HG02588 (cell line): ENCODE measurements at regions not wholly inside any gene's neighbourhood (a gene's known extent, or its start where the extent isn't known, plus 50 kb on each side); places are given as distances from the start of the nearest gene placed in this dataset.

Experiments
- ATAC-seq: cut with Tn5 transposase; IDR thresholded peaks from one replicate; pipeline ENCODE4 v1.9.1; 2021; ENCODE audit warnings: mild to moderate bottlenecking, moderate library complexity; ENCODE audit not compliant: unreplicated experiment

DNA sequence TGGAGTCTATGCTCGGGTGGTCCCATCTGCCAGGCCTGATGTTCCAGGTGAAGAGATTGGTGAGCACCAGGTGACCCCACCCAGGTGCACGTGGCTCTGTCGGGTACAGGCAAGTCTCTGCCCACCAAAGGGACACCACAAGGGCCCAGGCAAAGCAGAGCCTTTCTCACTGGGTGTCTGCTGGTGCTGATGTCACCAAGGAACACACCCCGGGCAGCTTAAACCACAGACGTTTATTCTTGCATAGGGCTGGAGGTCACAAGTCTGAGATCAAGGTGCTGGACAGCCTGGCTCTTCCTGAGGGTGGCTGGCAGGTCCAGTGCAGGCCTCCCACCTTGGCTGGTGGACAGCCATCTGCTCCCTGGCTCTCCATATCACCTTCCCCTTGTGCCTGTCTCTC lies 100.7 kb upstream of the CD93 start:
- ATAC-seq: no peak

DNA sequence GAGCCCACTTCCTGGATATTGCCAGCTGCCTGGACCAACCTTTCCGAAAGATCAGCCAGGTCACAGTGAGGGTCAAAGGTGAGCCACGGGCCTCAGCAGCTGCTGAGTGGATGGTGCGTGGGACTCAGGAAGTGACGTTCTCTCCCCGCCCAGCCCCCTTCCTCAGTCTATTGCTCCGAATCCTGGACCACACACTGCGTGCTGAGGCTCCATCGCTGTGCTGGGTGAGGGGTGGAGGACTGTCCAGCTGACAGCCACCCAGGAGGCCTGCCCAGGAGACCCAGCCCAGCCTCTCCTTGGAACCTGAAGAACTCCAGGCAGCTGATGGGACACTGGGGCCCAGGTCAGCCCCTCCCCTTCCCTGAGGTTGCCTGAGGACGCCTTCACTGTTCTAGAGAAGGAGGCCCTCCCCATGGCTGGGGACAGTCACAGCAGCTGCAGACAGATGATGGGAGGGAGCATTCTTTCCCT lies 94.4 kb upstream of the CD93 start:
- ATAC-seq: no peak

DNA sequence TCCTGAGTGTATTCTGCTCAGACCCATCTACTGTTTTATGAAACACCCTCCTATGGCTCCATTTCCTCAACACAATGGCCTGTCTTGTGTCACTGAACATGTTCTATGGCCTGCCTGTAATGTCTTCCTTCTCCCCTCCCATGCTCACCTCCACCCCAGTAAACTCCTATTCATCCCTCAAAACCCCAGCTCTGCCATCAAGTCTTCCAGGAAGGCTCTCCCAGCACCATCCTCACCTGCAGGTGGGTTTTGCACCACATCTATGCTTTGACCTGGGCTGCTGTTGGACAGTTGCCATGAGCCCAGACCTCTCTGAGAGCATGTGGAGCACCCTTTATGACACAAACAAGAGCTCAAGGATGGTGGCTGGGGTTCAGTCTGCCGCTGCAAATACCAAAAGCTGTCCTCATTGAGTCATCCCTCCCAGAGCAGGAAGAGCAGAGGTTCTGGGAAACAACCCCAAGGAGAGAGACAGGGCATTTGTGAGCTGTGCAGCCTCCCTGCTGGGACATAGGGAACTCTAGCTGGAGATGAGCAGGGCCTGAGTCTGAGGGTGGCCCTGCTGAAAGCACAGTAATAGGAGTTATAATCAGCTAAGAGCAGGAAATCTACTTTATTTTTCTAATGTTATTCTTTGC lies 93.8 kb upstream of the CD93 start:
- ATAC-seq: no peak

DNA sequence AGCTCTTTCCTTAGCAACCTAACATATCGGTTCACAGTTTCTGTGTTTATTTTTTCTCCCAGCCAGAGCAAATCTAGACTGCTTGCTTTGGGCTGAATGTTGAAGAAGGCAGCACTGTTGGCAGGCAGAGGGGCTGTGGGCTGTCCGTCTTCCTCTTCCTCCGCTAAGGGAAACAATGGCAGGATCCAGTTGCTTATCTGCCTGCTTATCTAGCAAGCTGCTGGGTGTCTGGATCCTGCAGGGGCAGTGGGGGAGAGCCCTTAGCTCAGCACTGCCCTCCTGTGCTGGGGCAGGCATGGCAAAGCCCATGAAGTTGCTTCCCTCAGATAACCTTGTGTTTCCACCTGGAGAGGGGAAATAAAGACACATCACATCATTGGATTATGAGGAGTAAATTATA lies 92.7 kb upstream of the CD93 start:
- no peak for ATAC-seq

DNA sequence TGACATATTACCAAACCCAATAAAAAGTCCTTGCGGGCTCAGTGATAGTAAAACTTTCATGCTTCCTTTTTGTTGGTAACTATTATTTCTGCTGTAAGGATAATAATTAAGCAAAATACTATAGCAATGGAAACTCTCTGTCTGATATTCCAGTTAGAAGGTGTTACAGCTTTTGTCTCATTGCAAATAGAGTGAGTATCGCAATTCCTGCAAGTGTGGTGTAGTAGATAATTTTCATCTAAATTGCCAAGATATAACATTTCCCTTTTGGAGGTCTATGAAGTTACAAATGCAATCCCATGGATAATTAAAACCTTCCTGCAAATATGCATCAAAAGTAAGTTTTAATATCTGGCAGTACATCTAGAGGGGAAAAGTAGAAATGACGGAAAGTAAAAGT lies 88.7 kb upstream of the CD93 start:
- no peak for ATAC-seq

DNA sequence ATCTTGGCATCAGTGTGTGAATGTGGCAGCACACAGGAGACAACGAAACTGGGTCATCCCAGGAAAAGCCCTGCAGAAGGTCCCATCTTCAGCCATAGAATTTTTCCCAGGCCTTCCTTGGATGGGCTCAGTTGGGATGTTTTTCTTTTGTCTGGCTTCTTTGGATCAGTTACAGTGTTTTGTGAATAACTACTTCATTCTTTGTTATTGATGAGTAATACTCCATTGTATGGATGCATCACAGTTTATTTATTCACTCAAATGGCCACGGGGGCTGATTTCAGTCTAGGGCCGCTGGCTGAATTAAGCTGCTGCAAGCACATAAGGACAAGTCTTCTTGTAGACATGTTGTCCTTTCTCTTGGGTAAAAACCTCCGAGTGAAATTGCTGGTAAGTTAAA lies 81.3 kb upstream of the CD93 start:
- ATAC-seq: no peak

DNA sequence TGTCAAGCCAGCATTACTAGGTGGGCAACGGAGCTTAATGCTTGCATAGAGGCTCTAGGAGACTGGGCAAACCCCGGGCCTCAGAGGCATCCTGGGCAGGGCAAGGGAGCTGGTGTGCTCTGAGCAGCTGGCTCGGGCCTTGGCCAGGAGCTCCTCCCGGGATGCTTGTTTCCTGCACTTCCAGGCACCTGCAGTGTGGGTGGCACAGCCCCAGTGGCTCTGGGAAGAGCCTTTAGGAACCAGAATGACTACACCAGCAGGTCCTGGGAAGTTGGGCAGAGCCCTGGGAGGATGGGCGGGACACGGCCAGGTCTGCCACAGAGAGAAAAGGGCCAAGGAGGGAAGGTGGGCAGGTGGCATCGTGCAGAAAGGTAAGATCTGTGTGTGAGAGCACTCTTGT lies 80.4 kb upstream of the CD93 start:
- ATAC-seq: no peak

DNA sequence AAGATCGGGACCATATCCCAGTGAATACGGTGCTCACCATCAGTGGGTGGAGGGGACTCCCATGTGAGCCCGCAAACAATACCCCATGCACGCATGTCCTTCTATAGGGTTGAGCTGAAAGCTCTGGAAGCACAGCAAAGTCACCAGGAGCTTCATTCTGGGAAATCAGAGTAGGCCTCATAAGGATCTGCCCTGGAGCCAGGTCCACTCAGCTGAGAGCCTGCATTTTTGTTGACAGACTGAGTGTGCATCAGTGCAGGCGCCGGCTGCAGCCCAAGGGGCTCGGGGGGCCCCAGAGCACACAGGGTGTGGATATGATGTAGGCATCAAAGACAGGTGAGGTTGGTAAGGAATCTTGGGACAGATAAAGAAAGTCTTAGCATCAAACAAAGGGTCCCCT lies 79.8 kb upstream of the CD93 start:
- no peak for ATAC-seq

DNA sequence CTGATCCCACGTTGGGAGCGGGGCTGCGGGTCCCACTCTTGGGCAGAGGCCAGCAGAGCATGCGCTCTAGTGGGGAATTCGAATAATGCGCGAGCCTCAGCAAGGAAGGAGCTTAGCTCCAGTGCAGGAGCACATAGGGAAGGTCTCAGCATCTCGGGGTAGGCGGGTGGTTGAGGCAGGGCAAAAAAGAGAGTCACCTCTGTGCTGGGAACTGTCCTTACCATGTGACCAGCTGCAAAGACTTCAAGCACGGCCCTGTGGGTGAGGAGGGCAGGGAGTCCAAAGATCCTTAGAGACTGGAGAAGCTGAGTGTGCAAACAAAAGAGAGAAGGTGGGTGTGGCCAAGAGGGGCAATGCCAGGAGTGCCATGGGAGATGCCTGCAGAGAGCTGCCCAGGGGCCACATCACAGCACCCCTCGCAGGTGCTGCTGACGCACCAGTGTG lies 79.2 kb upstream of the CD93 start:
- ATAC-seq: no peak

DNA sequence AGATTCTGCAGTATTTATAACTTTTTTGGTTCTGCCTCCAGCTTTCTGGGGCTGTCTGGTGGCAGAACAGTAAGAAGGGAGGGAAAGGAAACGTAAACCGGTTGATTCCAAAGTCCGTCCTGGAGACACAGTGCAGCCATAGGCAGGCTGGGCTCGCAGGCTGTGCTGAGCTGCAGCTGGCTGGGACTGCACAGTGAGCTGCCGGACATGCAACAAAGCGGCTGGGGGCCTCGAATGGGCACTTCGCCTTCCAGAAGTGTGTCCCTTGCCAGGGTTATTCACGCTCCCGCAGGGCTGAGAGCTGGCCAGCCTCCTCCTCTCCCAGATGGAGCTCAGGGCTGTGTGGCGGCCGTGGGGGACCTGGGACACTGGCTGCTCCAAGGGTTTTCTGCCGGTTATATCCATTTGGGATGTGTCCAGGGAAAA lies 78.1 kb upstream of the CD93 start:
- ATAC-seq: no peak

DNA sequence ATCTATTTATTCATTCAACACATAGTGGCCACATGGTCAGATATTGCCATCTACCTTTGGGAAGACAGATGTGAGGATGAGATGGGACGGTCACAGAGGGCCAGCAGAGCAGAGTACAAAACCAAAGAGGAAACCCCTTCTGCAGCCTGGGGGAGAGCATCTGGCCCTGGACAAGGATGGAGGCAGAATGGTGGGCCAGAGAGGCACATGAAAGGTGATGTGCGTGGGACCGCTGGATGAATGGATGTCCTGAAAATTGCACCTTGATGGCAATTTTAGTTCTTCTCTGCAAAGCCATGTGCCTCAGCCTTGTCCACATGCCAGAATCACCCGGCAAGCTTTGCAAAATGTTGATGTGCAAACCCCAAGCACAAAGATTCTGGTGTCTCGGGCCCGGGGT lies 77.4 kb upstream of the CD93 start:
- no peak for ATAC-seq

DNA sequence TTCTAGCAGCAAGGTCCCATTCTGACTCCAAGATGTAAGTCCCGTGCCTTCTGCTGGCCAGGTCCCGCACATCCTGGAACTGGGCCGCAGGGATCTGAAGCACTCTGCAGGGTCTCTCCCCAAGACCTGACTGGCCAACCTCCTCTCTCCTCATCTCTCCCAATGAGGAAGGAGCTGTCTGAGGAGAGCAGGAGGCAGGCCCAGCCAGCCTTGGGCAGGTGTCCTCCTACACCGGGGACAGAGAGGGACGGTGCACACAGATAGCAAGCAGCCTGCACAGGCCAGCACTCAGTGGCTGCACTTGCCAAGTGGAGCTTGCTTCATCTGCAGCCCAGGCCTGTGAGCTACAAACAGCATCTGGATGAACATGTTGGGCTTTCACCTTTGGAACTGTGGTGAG lies 76.8 kb upstream of the CD93 start:
- ATAC-seq: no peak

DNA sequence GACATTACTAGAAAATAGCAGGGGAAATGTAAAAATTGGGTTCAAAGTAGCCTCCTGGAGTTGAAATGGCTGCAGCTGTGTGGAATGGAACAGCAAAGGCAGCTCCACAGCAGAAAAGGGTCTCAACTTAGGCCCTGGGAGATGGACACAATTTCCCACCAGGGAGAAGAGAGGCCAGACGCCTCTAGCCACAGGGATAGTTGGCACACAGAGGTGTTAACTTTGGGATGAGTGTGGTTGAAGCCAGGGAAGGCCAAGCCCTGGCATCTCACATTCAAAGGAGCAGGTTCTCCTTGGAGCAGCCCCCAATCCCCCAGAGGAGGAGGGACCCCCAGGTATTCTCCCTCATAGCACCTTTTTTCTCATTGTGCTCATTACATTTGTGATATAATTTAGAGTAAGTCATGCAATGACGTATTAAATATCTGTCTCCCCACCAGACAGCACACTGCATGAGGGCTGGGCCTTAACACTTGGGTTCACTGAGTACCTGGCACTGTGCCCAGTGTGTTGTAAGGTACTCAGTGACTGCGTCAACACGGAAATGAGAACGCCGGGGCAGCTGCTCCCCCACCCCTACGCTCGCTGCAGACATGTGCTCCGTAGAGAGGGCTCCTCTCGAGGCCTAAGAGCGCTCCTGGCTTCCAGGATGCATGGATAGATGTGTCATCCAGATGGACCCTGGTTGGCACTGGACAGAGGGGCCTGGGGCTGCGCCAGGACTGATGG lies 76.0 kb upstream of the CD93 start:
- ATAC-seq: no peak

DNA sequence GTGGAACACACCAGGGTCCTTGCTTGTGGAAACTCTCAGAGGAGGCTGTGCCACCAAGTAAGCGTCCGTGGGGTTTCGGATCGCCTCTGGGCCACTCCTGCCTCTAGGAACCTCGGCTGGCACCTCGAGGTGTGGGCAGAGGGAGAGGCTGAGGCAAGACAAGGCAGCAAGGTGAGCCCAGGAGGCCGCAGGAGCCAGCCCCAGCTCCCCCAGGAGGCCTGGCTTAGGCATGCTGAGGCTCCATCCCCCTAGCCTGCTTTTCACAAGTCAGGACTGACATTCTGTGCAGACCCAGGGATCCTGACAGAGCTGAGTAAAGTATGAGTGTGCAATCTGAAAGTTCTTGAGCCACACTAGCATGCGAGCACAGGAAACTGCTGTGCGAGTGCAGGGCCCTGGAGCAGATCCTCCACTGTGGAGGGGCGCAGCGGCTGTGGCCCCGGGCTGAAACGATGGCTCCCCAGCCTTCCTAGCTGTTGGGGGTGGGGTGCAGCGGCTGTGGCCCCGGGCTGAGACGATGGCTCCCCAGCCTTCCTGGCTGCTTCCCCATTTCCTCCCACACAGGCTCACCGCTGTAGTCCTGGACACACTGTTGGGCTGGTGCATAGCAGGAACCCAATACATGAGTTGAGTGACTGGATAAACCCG lies 75.2 kb upstream of the CD93 start:
- no peak for ATAC-seq

DNA sequence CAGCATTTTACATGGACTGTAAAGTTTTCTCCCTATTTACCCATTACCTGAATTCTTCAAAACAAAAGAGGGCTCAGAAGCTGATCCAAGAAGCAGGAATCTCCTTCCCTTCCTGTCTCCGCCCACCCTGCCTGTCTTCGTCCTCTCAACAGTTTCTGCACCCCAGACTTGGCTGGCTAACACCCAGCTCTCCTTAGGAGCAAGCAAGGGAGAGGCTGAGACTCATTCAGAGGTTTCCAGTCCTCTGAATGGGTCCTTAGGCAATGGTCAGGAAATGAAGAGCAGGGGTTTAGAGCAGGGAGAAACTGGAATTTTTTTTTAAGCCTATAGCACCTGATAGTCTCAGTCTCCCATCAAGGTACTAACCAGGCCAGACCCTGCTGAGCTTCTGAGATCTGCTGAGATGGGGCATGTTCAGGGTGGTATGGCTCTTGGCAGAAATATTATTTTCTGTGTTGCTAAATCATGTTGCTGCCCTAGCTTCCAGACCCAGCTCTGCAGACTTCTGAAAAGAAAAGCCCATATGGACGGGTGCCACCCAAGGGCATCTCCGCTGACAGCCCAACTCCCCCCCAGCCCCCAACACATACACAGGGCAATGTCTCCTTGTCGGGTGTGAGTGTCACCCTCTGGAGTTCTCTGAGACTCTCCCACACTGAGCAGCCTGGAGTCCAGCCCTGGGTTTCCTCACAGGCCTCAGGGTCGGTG lies 74.6 kb upstream of the CD93 start:
- no peak for ATAC-seq

DNA sequence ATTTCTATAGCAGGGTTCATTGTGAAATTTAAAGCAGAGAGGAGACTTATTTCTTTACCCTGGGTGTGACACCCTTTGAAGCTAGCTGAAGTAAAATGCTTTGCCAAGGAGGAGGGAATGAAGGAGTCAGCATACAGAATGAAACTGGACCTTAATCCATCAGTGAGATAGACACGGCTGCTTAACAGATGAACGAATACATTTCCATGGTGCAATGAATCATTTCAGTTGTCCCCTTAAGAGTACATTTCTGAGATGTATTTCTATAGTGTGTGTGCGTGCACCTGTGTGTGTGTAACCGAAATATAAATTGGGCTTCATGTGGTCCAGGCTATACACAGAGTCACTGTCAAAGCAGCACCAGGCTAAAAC lies 73.8 kb upstream of the CD93 start:
- ATAC-seq: no peak

DNA sequence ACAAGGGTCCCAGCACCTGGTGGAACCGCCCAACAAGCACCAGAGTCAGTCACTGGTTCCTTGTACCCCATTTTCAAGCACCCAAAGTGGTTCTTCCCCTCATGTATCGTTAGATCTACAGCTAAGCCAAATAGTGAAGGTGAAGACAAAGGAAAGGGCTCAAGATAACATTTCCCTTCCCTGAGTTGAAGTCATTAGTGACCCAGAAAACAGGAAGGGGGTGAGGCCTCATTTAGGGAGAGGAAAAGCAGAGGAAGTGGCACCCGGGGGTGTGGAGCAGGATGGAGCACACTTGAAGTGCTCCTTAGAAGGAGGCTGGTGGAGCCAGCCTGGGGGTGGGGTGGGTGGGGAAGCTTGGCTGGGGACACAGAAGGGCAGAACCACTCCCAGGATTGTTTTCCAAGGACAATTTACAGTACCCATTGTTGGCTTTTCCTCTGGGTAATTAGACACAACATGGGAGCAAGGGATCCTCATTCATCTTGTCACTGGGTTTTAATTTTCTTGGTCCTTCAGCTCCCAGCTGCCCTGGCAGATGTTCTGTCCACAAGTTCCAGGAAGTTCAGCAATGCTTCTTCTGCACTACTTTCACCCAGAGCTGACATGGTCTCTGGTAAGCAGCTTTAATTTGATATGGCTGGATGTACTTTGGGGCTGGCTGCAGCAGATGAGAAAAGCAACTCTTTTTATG lies 73.3 kb upstream of the CD93 start:
- no peak for ATAC-seq

DNA sequence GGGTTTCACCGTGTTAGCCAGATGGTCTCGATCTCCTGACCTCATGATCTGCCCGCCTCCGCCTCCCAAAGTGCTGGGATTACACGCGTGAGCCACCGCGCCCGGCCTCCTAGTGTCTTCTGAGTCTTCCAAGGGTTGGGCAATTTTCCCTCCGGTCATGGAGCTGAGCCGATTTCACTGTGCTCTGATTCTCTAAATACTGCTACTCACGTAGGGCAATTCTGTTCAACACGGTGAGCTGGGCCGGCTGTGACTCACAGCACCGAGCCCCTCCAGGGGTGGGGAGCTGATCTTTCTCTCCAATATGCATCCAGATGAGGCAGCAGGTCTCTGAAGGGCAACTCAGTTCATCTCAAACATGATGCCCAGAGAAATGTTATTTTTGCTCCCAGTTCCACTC lies 71.6 kb upstream of the CD93 start:
- ATAC-seq: no peak

DNA sequence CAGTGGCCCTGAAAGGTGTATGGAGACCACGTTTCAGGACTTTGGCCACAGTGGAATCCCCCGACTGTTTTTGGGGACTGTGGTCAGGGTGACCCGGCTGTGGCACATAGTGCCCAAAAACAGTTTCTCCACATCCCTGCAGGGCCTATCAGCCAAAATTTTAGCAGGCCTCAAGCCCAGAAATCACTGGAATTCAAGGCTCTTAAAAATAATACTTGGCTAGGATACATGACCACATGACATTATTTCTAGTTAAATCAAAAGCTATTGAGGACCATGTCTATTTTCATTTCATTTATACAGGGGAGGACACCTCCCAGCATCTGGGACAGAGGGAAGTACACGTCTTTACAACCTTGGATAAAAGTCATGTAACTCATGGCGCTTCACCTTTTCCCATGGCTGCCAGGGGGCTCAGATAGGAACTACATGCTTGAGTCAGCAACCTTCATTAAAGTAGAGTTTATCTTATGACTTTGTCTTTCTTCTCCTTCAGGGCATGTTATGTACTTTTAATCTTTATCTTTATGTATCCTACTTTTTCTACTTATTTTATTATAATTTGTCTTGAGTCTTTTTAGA lies 70.8 kb upstream of the CD93 start:
- ATAC-seq: no peak

DNA sequence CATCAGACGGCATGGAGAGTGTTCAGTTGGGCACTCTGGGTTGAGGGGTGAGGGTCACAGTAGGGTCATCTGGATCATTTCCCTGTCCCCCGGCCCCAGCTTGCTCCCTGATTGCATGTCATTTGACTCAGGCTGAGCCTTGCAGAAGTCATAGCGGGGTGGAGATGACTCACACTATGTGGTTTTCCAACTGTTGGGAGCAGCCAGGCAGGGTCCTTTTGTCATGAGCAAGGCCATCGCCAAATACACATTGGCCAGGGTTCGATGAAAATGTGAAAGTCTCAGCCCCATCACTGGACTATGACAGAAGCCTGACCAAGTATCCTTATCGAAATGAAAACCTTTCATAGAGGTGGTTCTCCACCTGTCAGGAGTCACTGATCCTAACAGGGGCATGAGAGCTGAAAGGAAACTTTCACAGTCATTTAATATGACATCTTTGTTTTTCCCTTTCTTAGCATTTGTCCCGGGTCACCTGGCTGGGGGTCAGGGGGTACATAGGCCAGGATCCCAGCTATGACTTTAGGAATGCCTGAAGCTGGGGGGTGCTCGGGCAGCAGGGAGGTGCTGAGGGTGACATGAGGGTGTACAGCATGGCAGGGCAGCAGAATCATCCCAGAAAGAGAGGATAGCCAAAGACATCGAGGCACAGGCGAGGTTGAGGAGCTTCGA lies 70.2 kb upstream of the CD93 start:
- ATAC-seq: no peak
